ENCODE measurements at regions not wholly inside any gene's neighbourhood (a gene's known extent, or its start where the extent isn't known, plus 50 kb on each side); places are given as distances from the start of the nearest gene placed in this dataset.
"Not testable (repeated sequence)": the region's sequence is repeated elsewhere in the genome, so short reads cannot be mapped to it uniquely, and the experiment has no call there.

DNA sequence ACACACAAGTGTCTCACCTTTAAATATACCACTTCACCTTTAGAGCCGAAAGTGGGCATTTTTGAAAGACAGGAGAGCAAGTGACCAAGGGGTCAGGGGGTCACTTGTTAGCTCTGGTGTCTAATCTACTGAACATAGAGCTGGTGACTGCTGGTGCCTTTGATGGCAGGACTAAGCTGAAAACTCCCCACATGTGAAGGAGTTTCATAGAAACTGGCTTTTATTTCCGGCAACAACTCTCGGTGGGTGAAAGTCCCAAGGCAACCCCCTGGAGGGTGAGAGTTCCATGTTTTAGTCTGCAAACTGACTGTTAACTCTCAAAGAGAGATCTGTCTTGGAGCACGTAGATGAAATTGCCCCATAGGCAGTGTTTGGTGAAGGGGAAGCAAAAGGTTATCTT, 466.9 kb downstream of the DMRTA1 start:
- no peak overlapping the region for H3K27ac Mint-ChIP-seq
- H3K4me3 Mint-ChIP-seq = no peak overlapping the region
- H3K27me3 Mint-ChIP-seq (ENCODE audit: low read depth in 3 of 3) = no peaks in the 10 kb centered on the region
- no peaks in the 10 kb centered on the region for H3K4me1 Mint-ChIP-seq
- H3K9me3 Mint-ChIP-seq = peaks cover 7 to 50% (median 17%) of the 10 kb centered on the region in 6 donors
- DNase-seq = no peak
- H3K36me3 Mint-ChIP-seq = peaks cover 0 to 4% (median 0%) of the 10 kb centered on the region in 3 donors

GRCh38 chr9:22916148-22916547, 469.5 kb downstream of the DMRTA1 start:
- H3K27me3 Mint-ChIP-seq (ENCODE audit: low read depth in 3 of 3) = no peaks in the 10 kb centered on the region
- H3K36me3 Mint-ChIP-seq = peaks cover 0 to 4% (median 0%) of the 10 kb centered on the region in 3 donors
- no peak for DNase-seq
- no peaks in the 10 kb centered on the region for H3K4me1 Mint-ChIP-seq
- no peak overlapping the region for H3K4me3 Mint-ChIP-seq
- H3K9me3 Mint-ChIP-seq = peaks cover 4 to 45% (median 15%) of the 10 kb centered on the region in 6 donors
- no peak overlapping the region for H3K27ac Mint-ChIP-seq

DNA sequence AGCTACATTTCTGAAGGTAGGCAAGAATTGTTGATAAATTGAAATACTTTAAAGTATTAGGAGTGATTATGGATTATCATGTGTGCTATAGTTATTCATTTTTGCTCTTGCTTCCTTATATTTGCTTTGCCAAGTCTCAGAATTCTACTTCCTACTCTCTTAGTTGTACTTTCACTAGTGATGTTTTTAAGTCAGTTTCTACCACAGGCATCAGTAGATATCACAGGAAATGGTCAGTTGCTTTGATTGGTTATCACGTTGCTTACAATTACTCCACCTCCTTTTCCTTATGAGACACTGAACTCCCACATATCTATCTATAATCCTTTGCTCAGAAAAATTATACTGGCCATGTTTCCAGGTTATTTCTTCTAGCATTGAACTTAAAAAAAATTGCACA, 472.8 kb downstream of the DMRTA1 start:
- H3K27me3 Mint-ChIP-seq (ENCODE audit: low read depth in 3 of 3) = no peaks in the 10 kb centered on the region
- no peaks in the 10 kb centered on the region for H3K4me1 Mint-ChIP-seq

GRCh38 chr9:22921742-22922141, 475.1 kb downstream of the DMRTA1 start:
- Mint-ChIP-seq H3K4me3 (no peak overlapping the region), H3K9me3 (peaks cover 5 to 47% (median 18%) of the 10 kb centered on the region in 6 donors), H3K36me3 (no peaks in the 10 kb centered on the region), H3K27me3 (ENCODE audit: low read depth in 3 of 3) (no peaks in the 10 kb centered on the region), H3K27ac (no peak overlapping the region), H3K4me1 (no peaks in the 10 kb centered on the region)
- no peak for DNase-seq

More for the DNA sequence above, 472.8 kb downstream of the DMRTA1 start:
- H3K9me3 Mint-ChIP-seq = peaks cover 2 to 39% (median 15%) of the 10 kb centered on the region in 6 donors
- H3K36me3 Mint-ChIP-seq = no peaks in the 10 kb centered on the region
- H3K4me3 Mint-ChIP-seq = no peak overlapping the region
- H3K27ac Mint-ChIP-seq = no peak overlapping the region
- no peak for DNase-seq

GRCh38 chr9:22922222-22922621, 475.6 kb downstream of the DMRTA1 start:
- Mint-ChIP-seq H3K4me3 (no peak overlapping the region), H3K4me1 (no peaks in the 10 kb centered on the region), H3K36me3 (no peaks in the 10 kb centered on the region), H3K27me3 (ENCODE audit: low read depth in 3 of 3) (peaks cover 0 to 1% (median 0%) of the 10 kb centered on the region in 3 donors), H3K9me3 (peaks cover 5 to 51% (median 19%) of the 10 kb centered on the region in 6 donors), H3K27ac (no peak overlapping the region)
- DNase-seq = no peak

GRCh38 chr9:22954550-22954949, 507.9 kb downstream of the DMRTA1 start:
- no peak for DNase-seq
- Mint-ChIP-seq H3K27ac (no peak overlapping the region), H3K4me1 (no peaks in the 10 kb centered on the region), H3K9me3 (peaks cover 15 to 42% (median 23%) of the 10 kb centered on the region in 6 donors), H3K4me3 (no peak overlapping the region), H3K27me3 (ENCODE audit: low read depth in 3 of 3) (peaks cover 0 to 2% (median 0%) of the 10 kb centered on the region in 3 donors), H3K36me3 (peaks cover 0 to 4% (median 0%) of the 10 kb centered on the region in 3 donors)

- no peak overlapping the region for H3K27ac Mint-ChIP-seq
- no peak overlapping the region for H3K4me3 Mint-ChIP-seq
- H3K4me1 Mint-ChIP-seq = no peaks in the 10 kb centered on the region
- H3K9me3 Mint-ChIP-seq = peaks cover 15 to 41% (median 23%) of the 10 kb centered on the region in 6 donors
- H3K27me3 Mint-ChIP-seq (ENCODE audit: low read depth in 3 of 3) = peaks cover 0 to 2% (median 0%) of the 10 kb centered on the region in 3 donors
- peaks cover 0 to 4% (median 0%) of the 10 kb centered on the region in 3 donors for H3K36me3 Mint-ChIP-seq
- no peak for DNase-seq
These were observed 508.3 kb downstream of the DMRTA1 start for GRCh38 chr9:22954964-22955363.

- H3K27me3 Mint-ChIP-seq (ENCODE audit: low read depth in 3 of 3) = no peaks in the 10 kb centered on the region
- DNase-seq = no peak
- no peaks in the 10 kb centered on the region for H3K36me3 Mint-ChIP-seq
- H3K27ac Mint-ChIP-seq = no peak overlapping the region
- no peaks in the 10 kb centered on the region for H3K4me1 Mint-ChIP-seq
- H3K4me3 Mint-ChIP-seq = no peak overlapping the region
- peaks cover 4 to 38% (median 12%) of the 10 kb centered on the region in 6 donors for H3K9me3 Mint-ChIP-seq
These were observed 522.8 kb downstream of the DMRTA1 start for GRCh38 chr9:22969350-22969979.

DNA sequence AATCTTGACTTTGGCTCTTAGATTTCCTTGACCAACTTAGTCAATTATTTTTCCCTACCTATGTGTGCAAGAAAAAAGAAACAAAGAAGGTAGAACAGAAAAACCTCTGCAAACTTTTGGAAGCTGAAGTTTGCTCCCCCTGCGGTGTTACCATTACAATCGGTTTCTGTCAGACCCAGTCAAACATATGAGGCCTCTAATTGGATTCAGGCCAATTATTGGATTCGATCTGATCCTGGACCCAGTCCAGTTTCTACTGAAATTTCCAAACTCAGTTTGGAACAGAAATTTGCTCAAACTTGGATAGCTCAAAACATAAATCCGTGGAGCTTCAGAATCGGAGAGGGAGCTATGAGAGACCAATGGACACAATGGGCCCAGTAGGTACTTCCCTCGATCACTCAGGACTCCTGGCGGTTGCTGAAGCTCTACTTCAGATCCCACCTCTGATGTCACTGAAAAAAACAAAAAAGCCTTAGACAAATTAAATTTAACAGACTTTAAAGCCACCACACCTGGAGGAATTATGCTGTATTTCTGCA, 523.9 kb downstream of the DMRTA1 start:
- Mint-ChIP-seq H3K9me3 (peaks cover 2 to 43% (median 14%) of the 10 kb centered on the region in 6 donors), H3K4me1 (no peaks in the 10 kb centered on the region), H3K36me3 (no peaks in the 10 kb centered on the region), H3K27me3 (ENCODE audit: low read depth in 3 of 3) (no peaks in the 10 kb centered on the region), H3K4me3 (no peak overlapping the region), H3K27ac (no peak overlapping the region)
- no peak for DNase-seq

GRCh38 chr9:22975951-22976350, 529.3 kb downstream of the DMRTA1 start:
- H3K27ac Mint-ChIP-seq = no peak overlapping the region
- DNase-seq = no peak
- no peaks in the 10 kb centered on the region for H3K27me3 Mint-ChIP-seq (ENCODE audit: low read depth in 3 of 3)
- peaks cover 0 to 33% (median 11%) of the 10 kb centered on the region in 6 donors for H3K9me3 Mint-ChIP-seq
- H3K4me3 Mint-ChIP-seq = no peak overlapping the region
- no peaks in the 10 kb centered on the region for H3K36me3 Mint-ChIP-seq
- no peaks in the 10 kb centered on the region for H3K4me1 Mint-ChIP-seq

GRCh38 chr9:22976454-22976853, 529.8 kb downstream of the DMRTA1 start:
- Mint-ChIP-seq H3K36me3 (no peaks in the 10 kb centered on the region), H3K4me1 (no peaks in the 10 kb centered on the region), H3K4me3 (no peak overlapping the region), H3K27me3 (ENCODE audit: low read depth in 3 of 3) (no peaks in the 10 kb centered on the region), H3K9me3 (peaks cover 0 to 33% (median 11%) of the 10 kb centered on the region in 6 donors), H3K27ac (no peak overlapping the region)
- no peak for DNase-seq

DNA sequence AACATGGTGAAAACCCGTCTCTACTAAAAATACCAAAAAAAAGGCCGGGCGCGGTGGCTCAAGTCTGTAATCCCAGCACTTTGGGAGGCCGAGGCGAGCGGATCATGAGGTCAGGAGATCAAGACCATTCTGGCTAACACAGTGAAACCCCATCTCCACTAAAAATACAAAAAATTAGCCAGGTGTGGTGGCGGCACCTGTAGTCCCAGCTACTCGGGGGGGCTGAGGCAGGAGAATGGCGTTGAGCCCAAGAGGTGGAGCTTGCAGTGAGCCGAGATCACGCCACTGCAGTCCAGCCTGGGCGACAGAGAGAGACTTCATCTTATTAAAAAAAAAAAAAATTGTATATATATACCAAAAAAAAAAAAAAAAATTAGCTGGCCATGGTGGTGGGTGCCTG, 533.8 kb downstream of the DMRTA1 start:
- not testable (repeated sequence) for H3K27ac Mint-ChIP-seq; H3K27me3 Mint-ChIP-seq (ENCODE audit: low read depth in 3 of 3); DNase-seq; H3K36me3 Mint-ChIP-seq; H3K4me3 Mint-ChIP-seq; H3K4me1 Mint-ChIP-seq
- H3K9me3 Mint-ChIP-seq = peaks cover 0 to 27% (median 11%) of the 10 kb centered on the region in 6 donors

GRCh38 chr9:22986556-22986955, 539.9 kb downstream of the DMRTA1 start:
- no peaks in the 10 kb centered on the region for H3K4me1 Mint-ChIP-seq
- no peaks in the 10 kb centered on the region for H3K36me3 Mint-ChIP-seq
- DNase-seq = no peak
- no peak overlapping the region for H3K27ac Mint-ChIP-seq
- no peaks in the 10 kb centered on the region for H3K27me3 Mint-ChIP-seq (ENCODE audit: low read depth in 3 of 3)
- H3K4me3 Mint-ChIP-seq = no peak overlapping the region
- H3K9me3 Mint-ChIP-seq = peaks cover 6 to 42% (median 23%) of the 10 kb centered on the region in 6 donors

- H3K36me3 Mint-ChIP-seq = no peaks in the 10 kb centered on the region
- no peaks in the 10 kb centered on the region for H3K27me3 Mint-ChIP-seq (ENCODE audit: low read depth in 3 of 3)
- no peak overlapping the region for H3K27ac Mint-ChIP-seq
- peaks cover 11 to 41% (median 20%) of the 10 kb centered on the region in 6 donors for H3K9me3 Mint-ChIP-seq
- no peak overlapping the region for H3K4me3 Mint-ChIP-seq
- no peaks in the 10 kb centered on the region for H3K4me1 Mint-ChIP-seq
- no peak for DNase-seq
These were observed 543.7 kb downstream of the DMRTA1 start for GRCh38 chr9:22990349-22990748.

DNA sequence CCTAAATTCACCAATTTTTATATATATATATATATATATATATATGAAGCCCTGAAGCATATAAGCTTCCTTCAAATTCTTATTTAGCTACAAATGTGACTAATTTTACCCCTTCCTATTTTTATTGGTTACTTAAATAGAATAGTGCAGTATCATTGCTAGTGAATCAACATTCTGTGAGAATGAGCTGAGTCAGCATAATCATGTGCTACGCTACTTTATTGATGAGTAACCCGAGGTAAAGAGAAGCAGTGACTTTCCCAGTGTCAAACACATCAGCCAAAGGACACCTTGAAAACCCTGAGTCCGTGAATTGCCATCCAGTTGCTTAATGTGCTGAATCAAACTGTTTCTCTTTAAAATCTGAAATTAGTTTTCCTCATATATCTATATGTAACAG, 546.2 kb downstream of the DMRTA1 start:
- H3K4me1 Mint-ChIP-seq = no peaks in the 10 kb centered on the region
- DNase-seq = no peak
- H3K27me3 Mint-ChIP-seq (ENCODE audit: low read depth in 3 of 3) = no peaks in the 10 kb centered on the region
- no peak overlapping the region for H3K4me3 Mint-ChIP-seq
- H3K27ac Mint-ChIP-seq = no peak overlapping the region
- peaks cover 11 to 55% (median 30%) of the 10 kb centered on the region in 6 donors for H3K9me3 Mint-ChIP-seq
- H3K36me3 Mint-ChIP-seq = peaks cover 0 to 3% (median 0%) of the 10 kb centered on the region in 3 donors
